Neuronal stem cell (in vitro differentiated cells): ENCODE measurements at regions not wholly inside any gene's neighbourhood (a gene's known extent, or its start where the extent isn't known, plus 50 kb on each side); places are given as distances from the start of the nearest gene placed in this dataset.

Source experiments
- DNase-seq: peaks from one replicate; pipeline ENCODE4 v3.0.0-alpha.2; 2013; ENCODE audit warnings: low spot score
- H2AFZ ChIP-seq: one replicate; pipeline ENCODE4 v1.6.1; 2013; ENCODE audit warnings: mild to moderate bottlenecking, low read length, inconsistent platforms
- H2AK5ac ChIP-seq: 2 replicates; pipeline ENCODE4 v1.6.1; 2013; ENCODE audit warnings: low read depth, mild to moderate bottlenecking, inconsistent platforms, low read length, moderate library complexity, mixed read lengths
- H2BK120ac ChIP-seq: 2 replicates; pipeline ENCODE4 v1.6.1; 2013; ENCODE audit warnings: low read depth, mild to moderate bottlenecking, inconsistent platforms, low read length, moderate library complexity, mixed read lengths
- H2BK12ac ChIP-seq: one replicate; pipeline ENCODE4 v1.6.1; 2013; ENCODE audit warnings: low read length, inconsistent platforms
- H2BK15ac ChIP-seq: 2 replicates; pipeline ENCODE4 v1.6.1; 2013; ENCODE audit warnings: mild to moderate bottlenecking, low read length, inconsistent platforms, mixed read lengths
- H2BK5ac ChIP-seq: one replicate; pipeline ENCODE4 v1.6.1; 2013; ENCODE audit warnings: inconsistent platforms, mild to moderate bottlenecking, low read length, moderate library complexity
- H3K14ac ChIP-seq: one replicate; pipeline ENCODE4 v1.6.1; 2013; ENCODE audit warnings: low read length, inconsistent platforms
- H3K18ac ChIP-seq: 2 replicates; pipeline ENCODE4 v1.6.1; 2013; ENCODE audit warnings: low read length, inconsistent platforms
- H3K23ac ChIP-seq: 2 replicates; pipeline ENCODE4 v1.6.1; 2013; ENCODE audit warnings: low read depth, mild to moderate bottlenecking, mixed read lengths, low read length, inconsistent platforms; ENCODE audit not compliant: poor library complexity
- H3K27ac ChIP-seq: replicated peaks from 3 replicates; pipeline ENCODE4 v1.5.1; 2013; ENCODE audit warnings: low read length, inconsistent platforms
- H3K27me3 ChIP-seq, 3 experiments: 2 replicates each; pipeline ENCODE4 v1.6.1; 2013; ENCODE audit warnings: low read length in 3 of 3, mild to moderate bottlenecking in 2 of 3, inconsistent platforms in 1 of 3, low read depth in 1 of 3, mixed read lengths in 1 of 3, moderate library complexity in 1 of 3; ENCODE audit not compliant: control insufficient read depth in 3 of 3, insufficient read depth in 3 of 3
- H3K36me3 ChIP-seq, 2 donors: replicated peaks in 1 of 2; 2 replicates each; pipeline ENCODE4 v1.6.1; 2013; ENCODE audit warnings: low read length in 2 of 2; ENCODE audit not compliant: control insufficient read depth in 2 of 2, insufficient read depth in 2 of 2
- H3K4ac ChIP-seq: 2 replicates; pipeline ENCODE4 v1.6.1; 2013; ENCODE audit warnings: inconsistent platforms, mild to moderate bottlenecking, low read length, moderate library complexity
- H3K4me1 ChIP-seq, 2 donors: 1 replicate in 1 of 2; 2 replicates in 1 of 2; pipeline ENCODE4 v1.6.1; 2013; ENCODE audit warnings: low read length in 2 of 2, low read depth in 1 of 2; ENCODE audit not compliant: control insufficient read depth in 2 of 2, insufficient read depth in 1 of 2
- H3K4me2 ChIP-seq: one replicate; pipeline ENCODE4 v1.6.1; 2013; ENCODE audit warnings: mild to moderate bottlenecking, low read length, inconsistent platforms; ENCODE audit not compliant: insufficient read depth, poor library complexity, severe bottlenecking
- H3K4me3 ChIP-seq, 2 donors: 2 replicates each; pipeline ENCODE4 v1.5.1; 2013; ENCODE audit warnings: low read length in 2 of 2, mild to moderate bottlenecking in 2 of 2, inconsistent platforms in 1 of 2, moderate library complexity in 1 of 2
- H3K79me1 ChIP-seq: one replicate; pipeline ENCODE4 v1.6.1; 2013; ENCODE audit warnings: low read depth, mild to moderate bottlenecking, inconsistent platforms, low read length, moderate library complexity
- H3K9ac ChIP-seq: one replicate; pipeline ENCODE4 v1.6.1; 2013; ENCODE audit warnings: mild to moderate bottlenecking, low read depth, low read length, inconsistent platforms; ENCODE audit not compliant: poor library complexity
- H3K9me3 ChIP-seq, 2 donors: replicated peaks in 1 of 2; 2 replicates each; pipeline versions ENCODE3 to v1.6.1; 2013; ENCODE audit warnings: low read length in 2 of 2, mild to moderate bottlenecking in 2 of 2, inconsistent platforms in 1 of 2, low read depth in 1 of 2, mixed read lengths in 1 of 2, moderate library complexity in 1 of 2; ENCODE audit not compliant: control insufficient read depth in 2 of 2, insufficient read depth in 1 of 2
- H4K8ac ChIP-seq: one replicate; pipeline ENCODE4 v1.6.1; 2013; ENCODE audit warnings: low read depth, mild to moderate bottlenecking, inconsistent platforms, low read length, moderate library complexity
- H4K91ac ChIP-seq: one replicate; pipeline ENCODE4 v1.6.1; 2013; ENCODE audit warnings: low read length, low read depth, mild to moderate bottlenecking, inconsistent platforms; ENCODE audit not compliant: poor library complexity
- WGBS, 2 donors: extraction: QIAGEN DNeasy Blood & Tissue Kit; methylation state at CpG; one replicate each; pipeline ENCODE4 v1.1.7; 2013; ENCODE audit warnings: missing lambda C conversion rate in 2 of 2, mixed read lengths in 1 of 2; ENCODE audit not compliant: insufficient read length in 2 of 2, insufficient replicate concordance in 1 of 2; ENCODE audit errors: extremely low coverage in 2 of 2; 5-methylcytosine and 5-hydroxymethylcytosine counted together

- Histone ChIP-seq H2BK120ac (no peak overlapping the region), H3K4ac (no peak overlapping the region), H3K27ac (no peak overlapping the region), H3K4me2 (no peak overlapping the region), H3K14ac (no peak overlapping the region), H3K9ac (no peak overlapping the region), H3K18ac (no peak overlapping the region), H2AFZ (no peak overlapping the region), H3K4me1 (peaks cover 0 to 4% of the 10 kb centered on the region in 2 donors), H3K9me3 (no peaks in the 10 kb centered on the region), H3K23ac (no peak overlapping the region), H3K4me3 (no peak overlapping the region), H3K27me3 (no peaks in the 10 kb centered on the region), H4K8ac (no peak overlapping the region), H2AK5ac (no peak overlapping the region), H4K91ac (no peak overlapping the region), H2BK12ac (no peak overlapping the region), H3K36me3 (no peaks in the 10 kb centered on the region), H2BK15ac (no peak overlapping the region), H3K79me1 (no peaks in the 10 kb centered on the region), H2BK5ac (no peak overlapping the region)
- no peak for DNase-seq
- no CpG with 5 or more reads among the region's 4 CpGs for WGBS, 2 donors
Measured at GRCh38 chr2:143906850-143907249, 613.1 kb downstream of the ZEB2 start.

GRCh38 chr2:143905587-143905986 lies 614.3 kb downstream of the ZEB2 start:
- Histone ChIP-seq H3K4me1 (peaks cover 0 to 4% of the 10 kb centered on the region in 2 donors), H2BK5ac (no peak overlapping the region), H3K9me3 (no peaks in the 10 kb centered on the region), H3K27me3 (no peaks in the 10 kb centered on the region), H2AFZ (no peak overlapping the region), H2BK15ac (no peak overlapping the region), H3K79me1 (no peaks in the 10 kb centered on the region), H3K14ac (no peak overlapping the region), H2BK120ac (no peak overlapping the region), H3K4me3 (no peak overlapping the region), H4K91ac (no peak overlapping the region), H3K9ac (no peak overlapping the region), H3K4me2 (no peak overlapping the region), H4K8ac (no peak overlapping the region), H3K4ac (no peak overlapping the region), H3K36me3 (no peaks in the 10 kb centered on the region), H2BK12ac (no peak overlapping the region), H3K27ac (no peak overlapping the region), H3K23ac (no peak overlapping the region), H2AK5ac (no peak overlapping the region), H3K18ac (no peak overlapping the region)
- no peak for DNase-seq
- no CpG with 5 or more reads among the region's 4 CpGs for WGBS, 2 donors

- no peak overlapping the region for H3K27ac ChIP-seq
- H3K14ac ChIP-seq: no peak overlapping the region
Measured at GRCh38 chr2:143903172-143903856, 616.6 kb downstream of the ZEB2 start.

GRCh38 chr2:143901185-143901842 lies 618.6 kb downstream of the ZEB2 start:
- no peak overlapping the region for H3K4me3 ChIP-seq
- H2BK15ac ChIP-seq: no peak overlapping the region
- H3K14ac ChIP-seq: no peak overlapping the region
- no peaks in the 10 kb centered on the region for H3K27me3 ChIP-seq
- no peak overlapping the region for H2BK12ac ChIP-seq
- no peaks in the 10 kb centered on the region for H3K9me3 ChIP-seq
- no peak for DNase-seq
- no peak overlapping the region for H4K91ac ChIP-seq
- no peaks in the 10 kb centered on the region for H3K79me1 ChIP-seq
- H3K4ac ChIP-seq: no peak overlapping the region
- no peak overlapping the region for H4K8ac ChIP-seq
- no peak overlapping the region for H2BK5ac ChIP-seq
- no peak overlapping the region for H2BK120ac ChIP-seq
- no peak overlapping the region for H2AFZ ChIP-seq
- H3K4me1 ChIP-seq: no peaks in the 10 kb centered on the region
- no peak overlapping the region for H3K27ac ChIP-seq
- no peak overlapping the region for H3K18ac ChIP-seq
- WGBS, 2 donors: no CpG with 5 or more reads among the region's 4 CpGs
- H2AK5ac ChIP-seq: no peak overlapping the region
- H3K9ac ChIP-seq: no peak overlapping the region
- no peak overlapping the region for H3K23ac ChIP-seq
- H3K36me3 ChIP-seq: no peaks in the 10 kb centered on the region
- H3K4me2 ChIP-seq: no peak overlapping the region

More at GRCh38 chr2:143903172-143903856, 616.6 kb downstream of the ZEB2 start:
- Histone ChIP-seq H4K8ac (no peak overlapping the region), H3K9me3 (no peaks in the 10 kb centered on the region), H3K36me3 (no peaks in the 10 kb centered on the region), H2BK12ac (no peak overlapping the region), H3K4me3 (no peak overlapping the region), H2BK120ac (no peak overlapping the region), H3K23ac (no peak overlapping the region), H2AK5ac (no peak overlapping the region), H4K91ac (no peak overlapping the region), H3K18ac (no peak overlapping the region), H3K79me1 (no peaks in the 10 kb centered on the region), H3K4me1 (peaks cover 0 to 4% of the 10 kb centered on the region in 2 donors), H2AFZ (no peak overlapping the region), H2BK5ac (no peak overlapping the region), H3K4ac (no peak overlapping the region), H3K27me3 (no peaks in the 10 kb centered on the region), H2BK15ac (no peak overlapping the region), H3K9ac (no peak overlapping the region), H3K4me2 (no peak overlapping the region)
- no peak for DNase-seq
- no CpG with 5 or more reads among the region's 5 CpGs for WGBS, 2 donors
